ENCODE measurements at regions not wholly inside any gene's neighbourhood (a gene's known extent, or its start where the extent isn't known, plus 50 kb on each side); places are given as distances from the start of the nearest gene placed in this dataset.

- TF ChIP-seq POLR2A (IDR thresholded peaks at IDR 0.05; ENCODE audit: low read depth, low read length): no peak
- TF ChIP-seq POLR2AphosphoS5 (IDR thresholded peaks at IDR 0.05; ENCODE audit: low read depth, low read length): no peak
Measured at GRCh38 chr10:4352414-4352961, 473.5 kb upstream of the AKR1E2 start.

Data from GM12892 (cell line).